DND-41 (cell line): ENCODE measurements at regions not wholly inside any gene's neighbourhood (a gene's known extent, or its start where the extent isn't known, plus 50 kb on each side); places are given as distances from the start of the nearest gene placed in this dataset.

Experiments
- ATAC-seq: fragments of 200-7000 bp; cut with Tn5 transposase; 3 replicates; pipeline ENCODE4 v1.9.1; 2021; ENCODE audit warnings: low read depth; ENCODE audit not compliant: insufficient read depth
- DNase-seq: peaks from one replicate; pipeline ENCODE4 v3.0.0-alpha.2; 2020
- H2AFZ ChIP-seq: 2 replicates; pipeline ENCODE4 v1.6.0; 2012; ENCODE audit warnings: low read depth, low read length
- H3K27ac ChIP-seq: 2 replicates; pipeline ENCODE4 v1.5.1; 2012; ENCODE audit warnings: low read length, inconsistent platforms
- H3K27me3 ChIP-seq: fragments of 200-600 bp; sonication (generic); 2 replicates; pipeline ENCODE4 v1.6.0; 2012; ENCODE audit warnings: low read length, mild to moderate bottlenecking, inconsistent platforms; ENCODE audit not compliant: insufficient read depth, poor library complexity
- H3K36me3 ChIP-seq: 2 replicates; pipeline ENCODE4 v1.5.1; 2012; ENCODE audit warnings: low read length, inconsistent platforms; ENCODE audit not compliant: insufficient read depth
- H3K4me1 ChIP-seq: 2 replicates; pipeline ENCODE4 v1.5.1; 2012; ENCODE audit warnings: mild to moderate bottlenecking, low read length; ENCODE audit not compliant: insufficient read depth
- H3K4me2 ChIP-seq: 2 replicates; pipeline ENCODE4 v1.6.0; 2012; ENCODE audit warnings: mild to moderate bottlenecking, moderate library complexity, low read length, inconsistent platforms; ENCODE audit not compliant: insufficient read depth
- H3K4me3 ChIP-seq, 2 experiments: fragments of 200-600 bp in 1 of 2; shearing (Covaris generic) in 1 of 2; 2 replicates each; pipeline ENCODE4 v1.5.1; 2012 to 2016; ENCODE audit warnings: inconsistent platforms in 2 of 2, low read length in 2 of 2, mild to moderate bottlenecking in 2 of 2, low read depth in 1 of 2, moderate library complexity in 1 of 2
- H3K79me2 ChIP-seq: 2 replicates; pipeline ENCODE4 v1.6.0; 2012; ENCODE audit warnings: low read length, inconsistent platforms; ENCODE audit not compliant: insufficient read depth
- H3K9ac ChIP-seq: 2 replicates; pipeline ENCODE4 v1.6.0; 2012; ENCODE audit warnings: low read depth, mild to moderate bottlenecking, inconsistent platforms, low read length, moderate library complexity
- H3K9me3 ChIP-seq: 2 replicates; pipeline ENCODE4 v1.5.1; 2012; ENCODE audit warnings: low read length, moderate library complexity, mild to moderate bottlenecking, inconsistent platforms; ENCODE audit not compliant: insufficient read depth, severe bottlenecking
- H4K20me1 ChIP-seq: 2 replicates; pipeline ENCODE4 v1.6.0; 2012; ENCODE audit warnings: low read length; ENCODE audit not compliant: insufficient read depth
- CTCF ChIP-seq: IDR thresholded peaks from 2 replicates; pipeline ENCODE4 v1.5.1; 2012; ENCODE audit warnings: borderline replicate concordance, low read length, moderate library complexity, mild to moderate bottlenecking; ENCODE audit not compliant: poor library complexity, severe bottlenecking; ENCODE audit errors: extremely low read depth
- EZH2 ChIP-seq: IDR thresholded peaks from 3 replicates; pipeline ENCODE4 v1.6.1; 2012; ENCODE audit warnings: borderline replicate concordance, low read depth, mild to moderate bottlenecking, moderate library complexity, low read length, inconsistent platforms; ENCODE audit not compliant: severe bottlenecking

GRCh38 chr17:14630046-14630445, 329.2 kb downstream of the HS3ST3B1 start:
- Histone ChIP-seq H3K27ac (no peak overlapping the region), H3K9me3 (peaks cover 4% of the 10 kb centered on the region), H3K36me3 (no peaks in the 10 kb centered on the region), H3K27me3 (no peaks in the 10 kb centered on the region), H3K4me1 (no peaks in the 10 kb centered on the region), H2AFZ (no peak overlapping the region), H4K20me1 (no peaks in the 10 kb centered on the region), H3K9ac (no peak overlapping the region), H3K79me2 (no peaks in the 10 kb centered on the region), H3K4me3 (no peak overlapping the region), H3K4me2 (no peak overlapping the region)
- no peak for TF ChIP-seq CTCF
- TF ChIP-seq EZH2: no peak
- DNase-seq: no peak
- no peak for ATAC-seq

GRCh38 chr17:14622615-14623101, 321.8 kb downstream of the HS3ST3B1 start:
- H2AFZ ChIP-seq: no peak overlapping the region
- no peaks in the 10 kb centered on the region for H4K20me1 ChIP-seq
- H3K9ac ChIP-seq: no peak overlapping the region
- DNase-seq (no peak), ATAC-seq (no peak)
- H3K4me1 ChIP-seq: no peaks in the 10 kb centered on the region
- H3K9me3 ChIP-seq: no peaks in the 10 kb centered on the region
- no peaks in the 10 kb centered on the region for H3K27me3 ChIP-seq
- H3K4me3 ChIP-seq: no peak overlapping the region
- TF ChIP-seq EZH2: no peak
- no peaks in the 10 kb centered on the region for H3K79me2 ChIP-seq
- H3K36me3 ChIP-seq: no peaks in the 10 kb centered on the region
- H3K27ac ChIP-seq: no peak overlapping the region
- no peak overlapping the region for H3K4me2 ChIP-seq

- H3K36me3 ChIP-seq: no peaks in the 10 kb centered on the region
- no peaks in the 10 kb centered on the region for H3K27me3 ChIP-seq
- TF ChIP-seq EZH2 (no peak), CTCF (no peak)
- ATAC-seq (no peak), DNase-seq (no peak)
- H3K9ac ChIP-seq: no peak overlapping the region
- H3K4me3 ChIP-seq: no peak overlapping the region
- no peaks in the 10 kb centered on the region for H3K79me2 ChIP-seq
- H2AFZ ChIP-seq: no peak overlapping the region
- H3K9me3 ChIP-seq: no peaks in the 10 kb centered on the region
- H3K4me1 ChIP-seq: no peaks in the 10 kb centered on the region
- H3K4me2 ChIP-seq: no peak overlapping the region
- no peaks in the 10 kb centered on the region for H4K20me1 ChIP-seq
- H3K27ac ChIP-seq: no peak overlapping the region
Observed at GRCh38 chr17:14621826-14622614, 321.1 kb downstream of the HS3ST3B1 start.

- no peak for ATAC-seq
- Histone ChIP-seq H4K20me1 (no peaks in the 10 kb centered on the region), H3K79me2 (no peaks in the 10 kb centered on the region), H3K4me3 (no peak overlapping the region), H3K9ac (no peak overlapping the region), H3K4me2 (no peak overlapping the region), H3K9me3 (no peaks in the 10 kb centered on the region), H2AFZ (no peak overlapping the region), H3K36me3 (no peaks in the 10 kb centered on the region), H3K4me1 (no peaks in the 10 kb centered on the region), H3K27me3 (no peaks in the 10 kb centered on the region), H3K27ac (no peak overlapping the region)
- no peak for DNase-seq
- TF ChIP-seq EZH2 (no peak), CTCF (no peak)
Observed at GRCh38 chr17:14619821-14620220, 318.9 kb downstream of the HS3ST3B1 start.
